ENCODE measurements at regions not wholly inside any gene's neighbourhood (a gene's known extent, or its start where the extent isn't known, plus 50 kb on each side); places are given as distances from the start of the nearest gene placed in this dataset.

- Histone ChIP-seq H3K4me1 (ENCODE audit: insufficient read depth, low read length, severe bottlenecking) (no peaks in the 10 kb centered on the region), H3K36me3 (ENCODE audit: insufficient read depth, low read length) (no peaks in the 10 kb centered on the region), H2AFZ (ENCODE audit: low read length) (no peak overlapping the region), H3K9ac (ENCODE audit: low read length) (no peak overlapping the region), H3K4me3 (ENCODE audit: low read depth, low read length, poor library complexity, severe bottlenecking) (no peak overlapping the region), H3K4me2 (ENCODE audit: low read length) (no peak overlapping the region), H4K20me1 (ENCODE audit: insufficient read depth, low read length) (no peaks in the 10 kb centered on the region), H3K27ac (ENCODE audit: low read depth, low read length, poor library complexity, severe bottlenecking) (no peak overlapping the region), H3K79me2 (ENCODE audit: insufficient read depth, low read length) (no peaks in the 10 kb centered on the region), H3K9me3 (ENCODE audit: low read length) (no peaks in the 10 kb centered on the region), H3F3A (ENCODE audit: insufficient read depth, low read length) (no peaks in the 10 kb centered on the region), H3K27me3 (ENCODE audit: insufficient read depth, low read length) (no peaks in the 10 kb centered on the region), H3K9me2 (ENCODE audit: low read depth, low read length) (no peaks in the 10 kb centered on the region)
- TF ChIP-seq EZH2 (IDR thresholded peaks at IDR 0.05; ENCODE audit: borderline replicate concordance, low read length): no peak
- no peak for TF ChIP-seq CTCF (IDR thresholded peaks at IDR 0.05; ENCODE audit: low read length)
Measured at GRCh38 chr10:94076325-94076841, 82.7 kb downstream of the PLCE1 start.

DNA sequence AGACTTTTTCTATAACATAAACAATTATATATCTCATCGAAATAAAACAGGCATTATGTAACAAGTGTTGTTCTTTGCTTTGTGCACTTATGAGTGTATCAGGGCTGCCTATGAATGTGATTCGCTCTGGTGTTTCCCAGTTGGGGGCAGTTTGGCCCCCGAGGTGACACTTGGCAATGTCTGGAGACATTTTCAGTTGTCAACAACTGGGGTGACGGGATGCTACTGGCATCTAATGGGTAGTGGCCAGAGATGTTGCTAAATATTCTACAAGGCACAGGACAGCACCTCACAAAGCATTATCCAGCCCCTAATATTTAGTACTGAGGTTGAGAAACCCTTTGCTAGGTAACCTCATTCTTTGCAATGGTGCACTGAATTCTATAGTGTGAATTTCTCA is 83.3 kb downstream of the PLCE1 start:
- TF ChIP-seq EZH2 (IDR thresholded peaks at IDR 0.05; ENCODE audit: borderline replicate concordance, low read length): no peak
- no peak for TF ChIP-seq CTCF (IDR thresholded peaks at IDR 0.05; ENCODE audit: low read length)
- Histone ChIP-seq H4K20me1 (ENCODE audit: insufficient read depth, low read length) (no peaks in the 10 kb centered on the region), H3K36me3 (ENCODE audit: insufficient read depth, low read length) (no peaks in the 10 kb centered on the region), H3K27ac (ENCODE audit: low read depth, low read length, poor library complexity, severe bottlenecking) (no peak overlapping the region), H3K4me3 (ENCODE audit: low read depth, low read length, poor library complexity, severe bottlenecking) (no peak overlapping the region), H3K9ac (ENCODE audit: low read length) (no peak overlapping the region), H3K4me1 (ENCODE audit: insufficient read depth, low read length, severe bottlenecking) (no peaks in the 10 kb centered on the region), H3K79me2 (ENCODE audit: insufficient read depth, low read length) (no peaks in the 10 kb centered on the region), H2AFZ (ENCODE audit: low read length) (no peak overlapping the region), H3K9me2 (ENCODE audit: low read depth, low read length) (no peaks in the 10 kb centered on the region), H3F3A (ENCODE audit: insufficient read depth, low read length) (no peaks in the 10 kb centered on the region), H3K27me3 (ENCODE audit: insufficient read depth, low read length) (no peaks in the 10 kb centered on the region), H3K4me2 (ENCODE audit: low read length) (no peak overlapping the region), H3K9me3 (ENCODE audit: low read length) (no peaks in the 10 kb centered on the region)

DNA sequence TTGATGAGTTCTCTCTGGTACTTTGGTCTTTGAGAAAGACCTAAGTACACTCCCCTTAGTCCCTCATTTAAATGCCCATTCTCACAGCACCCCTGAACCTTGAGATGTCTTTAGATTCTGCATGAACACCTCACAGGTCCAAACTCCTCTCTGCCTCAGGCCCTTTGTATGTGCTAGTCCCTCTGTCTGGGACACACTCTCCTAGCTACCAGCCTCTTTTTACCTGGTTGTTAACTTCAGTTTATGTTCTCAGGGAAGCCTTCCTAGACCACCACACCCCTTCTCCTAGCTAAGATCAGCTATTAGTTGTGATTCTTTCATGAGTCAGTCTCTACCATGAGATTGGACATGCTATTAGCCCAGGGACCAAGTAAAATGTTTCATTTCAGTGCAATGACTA is 86.4 kb downstream of the PLCE1 start:
- H3K9me3 ChIP-seq (ENCODE audit: low read length): no peaks in the 10 kb centered on the region
- no peaks in the 10 kb centered on the region for H3F3A ChIP-seq (ENCODE audit: insufficient read depth, low read length)
- no peak overlapping the region for H3K9ac ChIP-seq (ENCODE audit: low read length)
- no peak overlapping the region for H3K4me3 ChIP-seq (ENCODE audit: low read depth, low read length, poor library complexity, severe bottlenecking)
- H4K20me1 ChIP-seq (ENCODE audit: insufficient read depth, low read length): no peaks in the 10 kb centered on the region
- no peaks in the 10 kb centered on the region for H3K36me3 ChIP-seq (ENCODE audit: insufficient read depth, low read length)
- no peak overlapping the region for H3K27ac ChIP-seq (ENCODE audit: low read depth, low read length, poor library complexity, severe bottlenecking)
- no peaks in the 10 kb centered on the region for H3K79me2 ChIP-seq (ENCODE audit: insufficient read depth, low read length)
- no peak overlapping the region for H2AFZ ChIP-seq (ENCODE audit: low read length)
- TF ChIP-seq CTCF (IDR thresholded peaks at IDR 0.05; ENCODE audit: low read length): no peak
- no peak for TF ChIP-seq EZH2 (IDR thresholded peaks at IDR 0.05; ENCODE audit: borderline replicate concordance, low read length)
- H3K9me2 ChIP-seq (ENCODE audit: low read depth, low read length): no peaks in the 10 kb centered on the region
- H3K4me1 ChIP-seq (ENCODE audit: insufficient read depth, low read length, severe bottlenecking): no peaks in the 10 kb centered on the region
- no peaks in the 10 kb centered on the region for H3K27me3 ChIP-seq (ENCODE audit: insufficient read depth, low read length)
- H3K4me2 ChIP-seq (ENCODE audit: low read length): no peak overlapping the region

Data from OCI-LY1 (cell line).